GM18873 (cell line): ENCODE measurements at regions not wholly inside any gene's neighbourhood (a gene's known extent, or its start where the extent isn't known, plus 50 kb on each side); places are given as distances from the start of the nearest gene placed in this dataset.
"Not testable (repeated sequence)": the region's sequence is repeated elsewhere in the genome, so short reads cannot be mapped to it uniquely, and the experiment has no call there.

Experiments used
- ATAC-seq: cut with Tn5 transposase; IDR thresholded peaks from one replicate; pipeline ENCODE4 v1.9.1; 2021; ENCODE audit warnings: mild to moderate bottlenecking, moderate library complexity, moderate number of reproducible peaks; ENCODE audit not compliant: unreplicated experiment, low FRiP score

GRCh38 chr18:22789052-22789451, 144.1 kb upstream of the RBBP8 start:
- no peak for ATAC-seq

- no peak for ATAC-seq
Measured at GRCh38 chr18:22789600-22789999, 143.5 kb upstream of the RBBP8 start.

- no peak for ATAC-seq
Measured at GRCh38 chr18:22790545-22791309, 142.4 kb upstream of the RBBP8 start.

GRCh38 chr18:22791310-22791610, 141.9 kb upstream of the RBBP8 start:
- no peak for ATAC-seq

- no peak for ATAC-seq
Measured at GRCh38 chr18:22796113-22796512, 137.0 kb upstream of the RBBP8 start.

GRCh38 chr18:22800551-22800951, 132.6 kb upstream of the RBBP8 start:
- ATAC-seq = no peak

- ATAC-seq = no peak
Measured at GRCh38 chr18:22813648-22814328, 119.3 kb upstream of the RBBP8 start.

GRCh38 chr18:22814329-22814703, 118.8 kb upstream of the RBBP8 start:
- ATAC-seq = no peak

- no peak for ATAC-seq
Measured at GRCh38 chr18:22816266-22817176, 116.6 kb upstream of the RBBP8 start.

- ATAC-seq = no peak
Measured at GRCh38 chr18:22817844-22818243, 115.3 kb upstream of the RBBP8 start.

GRCh38 chr18:22822024-22822423, 111.1 kb upstream of the RBBP8 start:
- no peak for ATAC-seq

GRCh38 chr18:22822841-22823508, 110.2 kb upstream of the RBBP8 start:
- no peak for ATAC-seq

- ATAC-seq = no peak
Measured at GRCh38 chr18:22826726-22827125, 106.4 kb upstream of the RBBP8 start.

- ATAC-seq = no peak
Measured at GRCh38 chr18:22827216-22827615, 105.9 kb upstream of the RBBP8 start.

GRCh38 chr18:22827741-22828140, 105.4 kb upstream of the RBBP8 start:
- no peak for ATAC-seq

- no peak for ATAC-seq
Measured at GRCh38 chr18:22828171-22828570, 105.0 kb upstream of the RBBP8 start.

GRCh38 chr18:22828583-22828982, 104.5 kb upstream of the RBBP8 start:
- ATAC-seq = not testable (repeated sequence)

- ATAC-seq = no peak
Measured at GRCh38 chr18:22829781-22830180, 103.3 kb upstream of the RBBP8 start.

GRCh38 chr18:22830511-22830910, 102.6 kb upstream of the RBBP8 start:
- ATAC-seq = no peak

GRCh38 chr18:22831441-22831904, 101.7 kb upstream of the RBBP8 start:
- ATAC-seq = no peak

GRCh38 chr18:22836932-22837331, 96.2 kb upstream of the RBBP8 start:
- ATAC-seq = no peak
